ENCODE measurements at regions not wholly inside any gene's neighbourhood (a gene's known extent, or its start where the extent isn't known, plus 50 kb on each side); places are given as distances from the start of the nearest gene placed in this dataset.

DNA sequence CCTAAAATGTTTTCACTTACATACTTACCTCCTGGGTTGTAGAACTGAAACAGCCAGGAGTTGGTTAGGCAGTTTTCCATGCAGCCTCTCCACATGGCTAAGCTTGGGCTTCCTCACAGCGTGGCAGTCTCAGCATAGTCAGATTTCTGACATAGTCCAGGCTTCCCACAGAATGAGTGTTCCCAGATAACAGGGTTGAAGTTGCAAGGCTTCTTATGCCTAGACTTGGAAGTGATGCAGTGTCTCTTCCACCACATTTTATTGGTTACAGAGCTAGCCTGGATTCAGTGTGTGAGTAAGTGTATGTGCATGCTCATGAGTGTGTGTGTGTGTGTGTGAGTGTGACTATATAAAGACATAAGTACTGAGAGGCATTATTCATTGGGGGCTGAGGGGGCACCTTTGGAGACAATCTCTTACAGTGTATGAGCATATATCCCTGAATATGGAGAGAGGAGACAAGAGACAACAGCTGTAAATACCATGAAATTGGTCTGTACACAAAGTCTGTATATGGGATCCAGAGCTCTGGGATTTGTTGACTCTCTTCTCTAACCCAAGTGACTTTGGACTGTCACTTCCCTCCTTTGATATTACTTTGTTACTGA lies 78.1 kb downstream of the ZNF621 start:
- H3K9ac ChIP-seq (ENCODE audit: control insufficient read depth, extremely low read depth, insufficient read depth, low read length), result no peak overlapping the region
- H3K9me3 ChIP-seq (ENCODE audit: control insufficient read depth, low read depth, low read length), result no peaks in the 10 kb centered on the region
- H3K4me2 ChIP-seq (ENCODE audit: control insufficient read depth, extremely low read depth, insufficient read depth, low read depth, low read length), result no peak overlapping the region
- H3K36me3 ChIP-seq (ENCODE audit: control insufficient read depth in 2 of 2, extremely low read depth in 1 of 2, insufficient read depth in 2 of 2, low read length in 2 of 2), result no peaks in the 10 kb centered on the region
- H3K27ac ChIP-seq (ENCODE audit: control insufficient read depth, insufficient read depth, low read length), result no peak overlapping the region
- no peaks in the 10 kb centered on the region for H3K79me2 ChIP-seq (ENCODE audit: control insufficient read depth, insufficient read depth, low read length)
- H3K4me1 ChIP-seq (ENCODE audit: control insufficient read depth, extremely low read depth, insufficient read depth, low read length), result no peaks in the 10 kb centered on the region
- H3K4me3 ChIP-seq (ENCODE audit: control insufficient read depth in 2 of 3, extremely low read depth in 1 of 3, insufficient read depth in 2 of 3, low read depth in 1 of 3, low read length in 3 of 3), result no peak overlapping the region
- H3K27me3 ChIP-seq (ENCODE audit: control insufficient read depth, extremely low read depth, insufficient read depth, low read length), result peaks cover 4% of the 10 kb centered on the region
- FAIRE-seq (no peak), DNase-seq (ENCODE audit: low read depth, low spot score) (no peak)
- dilution Hi-C loops (cut with MboI; ENCODE audit: extremely low pct_ligation_motif_present, low sequenced_read_pairs), result no loop called here
- no peaks in the 10 kb centered on the region for H4K20me1 ChIP-seq (ENCODE audit: control insufficient read depth, extremely low read depth, insufficient read depth, low read length)
- H2AFZ ChIP-seq (ENCODE audit: control insufficient read depth, low read length), result no peak overlapping the region
- no peaks in the 10 kb centered on the region for H3K9me1 ChIP-seq (ENCODE audit: control insufficient read depth, extremely low read depth, insufficient read depth, low read length)
- TF ChIP-seq CTCF (optimal IDR thresholded peaks at IDR 0.05 in 1 of 3, IDR thresholded peaks at IDR 0.05 in 1 of 3, conservative IDR thresholded peaks at IDR 0.05 in 1 of 3; ENCODE audit: extremely low read depth in 1 of 3, insufficient read depth in 2 of 3, low read length in 3 of 3) (no peak), EZH2 (IDR thresholded peaks at IDR 0.05; ENCODE audit: low read length) (no peak)

DNA sequence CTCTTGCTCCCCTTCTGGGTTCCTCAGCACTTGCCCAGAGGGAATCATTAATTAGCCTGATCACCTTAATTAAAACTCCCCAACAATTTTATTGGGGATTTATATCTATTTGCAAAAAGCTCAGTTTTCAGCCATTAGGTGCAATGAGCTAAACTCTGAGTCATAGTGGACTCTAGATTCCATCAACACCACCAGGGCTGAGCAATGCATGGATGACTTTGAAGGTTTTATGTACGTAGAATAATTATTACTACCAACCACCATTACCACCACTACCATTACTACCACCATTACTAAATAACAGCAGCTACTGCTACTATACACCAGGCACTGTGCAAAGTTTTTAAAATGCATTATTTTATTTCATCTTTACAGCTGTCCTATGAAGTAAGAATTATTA lies 81.2 kb downstream of the ZNF621 start:
- Histone ChIP-seq H3K36me3 (ENCODE audit: control insufficient read depth in 2 of 2, extremely low read depth in 1 of 2, insufficient read depth in 2 of 2, low read length in 2 of 2) (no peaks in the 10 kb centered on the region), H3K4me2 (ENCODE audit: control insufficient read depth, extremely low read depth, insufficient read depth, low read depth, low read length) (no peak overlapping the region), H3K27ac (ENCODE audit: control insufficient read depth, insufficient read depth, low read length) (no peak overlapping the region), H3K9me3 (ENCODE audit: control insufficient read depth, low read depth, low read length) (no peaks in the 10 kb centered on the region), H4K20me1 (ENCODE audit: control insufficient read depth, extremely low read depth, insufficient read depth, low read length) (no peaks in the 10 kb centered on the region), H3K9ac (ENCODE audit: control insufficient read depth, extremely low read depth, insufficient read depth, low read length) (no peak overlapping the region), H3K4me3 (ENCODE audit: control insufficient read depth in 2 of 3, extremely low read depth in 1 of 3, insufficient read depth in 2 of 3, low read depth in 1 of 3, low read length in 3 of 3) (no peak overlapping the region), H2AFZ (ENCODE audit: control insufficient read depth, low read length) (no peak overlapping the region), H3K79me2 (ENCODE audit: control insufficient read depth, insufficient read depth, low read length) (no peaks in the 10 kb centered on the region), H3K9me1 (ENCODE audit: control insufficient read depth, extremely low read depth, insufficient read depth, low read length) (no peaks in the 10 kb centered on the region), H3K27me3 (ENCODE audit: control insufficient read depth, extremely low read depth, insufficient read depth, low read length) (no peaks in the 10 kb centered on the region), H3K4me1 (ENCODE audit: control insufficient read depth, extremely low read depth, insufficient read depth, low read length) (no peaks in the 10 kb centered on the region)
- no peak for FAIRE-seq
- no peak for DNase-seq (ENCODE audit: low read depth, low spot score)
- no peak for TF ChIP-seq EZH2 (IDR thresholded peaks at IDR 0.05; ENCODE audit: low read length)
- no peak for TF ChIP-seq CTCF (optimal IDR thresholded peaks at IDR 0.05 in 1 of 3, IDR thresholded peaks at IDR 0.05 in 1 of 3, conservative IDR thresholded peaks at IDR 0.05 in 1 of 3; ENCODE audit: extremely low read depth in 1 of 3, insufficient read depth in 2 of 3, low read length in 3 of 3)
- dilution Hi-C loops (cut with MboI; ENCODE audit: extremely low pct_ligation_motif_present, low sequenced_read_pairs), result no loop called here

Measured in keratinocyte (primary cell).